HCT116 (cell line): ENCODE measurements at regions not wholly inside any gene's neighbourhood (a gene's known extent, or its start where the extent isn't known, plus 50 kb on each side); places are given as distances from the start of the nearest gene placed in this dataset.

Experiments
- ATAC-seq: fragments of 200-7000 bp; cut with Tn5 transposase; 2 replicates; pipeline ENCODE4 v1.9.1; 2020; ENCODE audit warnings: mild to moderate bottlenecking, moderate library complexity
- BruUV-seq: library from RNA; stranded (reverse); fragments of 400-500 nt; replicated peaks from 2 replicates; lab custom pipeline; 2021; lab: Mats Ljungman, UMichigan
- CTCF ChIA-PET: fragments of 300-600 bp; sonication (Branson Sonifier 250); formaldehyde crosslinking; loops from one replicate; lab custom pipeline; 2021; ENCODE audit warnings: antibody characterized with exemption; lab: Charles Lee
- POLR2A ChIA-PET: fragments of 300-600, 350-600 bp; sonication (Branson Sonifier 250); formaldehyde crosslinking; loops from one replicate; lab custom pipeline; 2021; ENCODE audit warnings: antibody characterized with exemption; lab: Charles Lee
- RAD21 ChIA-PET, 2 experiments: fragments of 300-600 bp; sonication (Branson Sonifier 250); formaldehyde crosslinking; loops; one replicate each; lab custom pipeline; 2023; ENCODE audit warnings: low total read pairs in 2 of 2; ENCODE audit not compliant: uncharacterized antibody in 2 of 2, unreplicated experiment in 2 of 2, low non-redundant PET in 1 of 2; lab: Charles Lee
- DNase-seq: peaks from one replicate; pipeline ENCODE4 v3.0.0-alpha.2; 2010; ENCODE audit warnings: low read depth, low spot score
- H2AFZ ChIP-seq: fragments of 200-600 bp; shearing (Covaris generic), sonication (generic); 2 replicates; pipeline ENCODE4 v1.6.1; 2017; ENCODE audit warnings: low read depth, mixed run types, mixed read lengths, antibody characterized with exemption, low read length; ENCODE audit not compliant: poor library complexity, severe bottlenecking
- H3K27ac ChIP-seq: 2 replicates; pipeline ENCODE4 v1.5.1; 2012; ENCODE audit warnings: low read depth, low read length
- H3K27me3 ChIP-seq: fragments of 200-600 bp; sonication (generic); 2 replicates; pipeline ENCODE4 v1.6.1; 2016; ENCODE audit warnings: mixed run types, low read length, mixed read lengths; ENCODE audit not compliant: insufficient read depth
- H3K36me3 ChIP-seq, 2 experiments: fragments of 200-500 bp in 1 of 2; fragments of 200-600 bp in 1 of 2; sonication (Bioruptor generic) in 1 of 2; sonication (generic) in 1 of 2; 2 replicates each; pipeline versions ENCODE4 v1.5.1 to v1.6.1; 2014 to 2016; ENCODE audit warnings: low read length in 2 of 2, inconsistent platforms in 1 of 2, mixed read lengths in 1 of 2, mixed run types in 1 of 2; ENCODE audit not compliant: insufficient read depth in 2 of 2, control insufficient read depth in 1 of 2
- H3K4me1 ChIP-seq, 2 experiments: fragments of 200-600 bp in 1 of 2; sonication (generic) in 1 of 2; 2 replicates each; pipeline versions ENCODE4 v1.5.1 to v1.6.1; 2012 to 2017; ENCODE audit warnings: low read length in 2 of 2, inconsistent platforms in 1 of 2, mild to moderate bottlenecking in 1 of 2, mixed read lengths in 1 of 2, mixed run types in 1 of 2, moderate library complexity in 1 of 2; ENCODE audit not compliant: insufficient read depth in 2 of 2, control insufficient read depth in 1 of 2
- H3K4me2 ChIP-seq: fragments of 200-600 bp; sonication (generic); 2 replicates; pipeline ENCODE4 v1.6.1; 2017; ENCODE audit warnings: mixed run types, low read length, mixed read lengths
- H3K4me3 ChIP-seq, 2 experiments: fragments of 200-600 bp in 1 of 2; sonication (generic) in 1 of 2; replicated peaks in 1 of 2; 2 replicates each; pipeline ENCODE4 v1.5.1; 2011 to 2016; ENCODE audit warnings: low read length in 2 of 2, control low read depth in 1 of 2, low read depth in 1 of 2, mild to moderate bottlenecking in 1 of 2, mixed read lengths in 1 of 2, mixed run types in 1 of 2
- H3K79me2 ChIP-seq: fragments of 200-600 bp; sonication (generic); 2 replicates; pipeline ENCODE4 v1.6.1; 2017; ENCODE audit warnings: mild to moderate bottlenecking, mixed run types, low read length, moderate library complexity, mixed read lengths; ENCODE audit not compliant: insufficient read depth
- H3K9ac ChIP-seq: fragments of 200-600 bp; sonication (generic); 2 replicates; pipeline ENCODE4 v1.6.1; 2016; ENCODE audit warnings: low read length, mixed read lengths
- H3K9me2 ChIP-seq: fragments of 200-600 bp; sonication (generic), shearing (Covaris generic); 2 replicates; pipeline ENCODE4 v1.6.1; 2017; ENCODE audit warnings: mixed run types, mild to moderate bottlenecking, moderate library complexity; ENCODE audit not compliant: insufficient read depth
- H3K9me3 ChIP-seq, 2 experiments: fragments of 200-500 bp in 1 of 2; fragments of 200-600 bp in 1 of 2; sonication (Bioruptor generic) in 1 of 2; sonication (generic) in 1 of 2; 2 replicates each; pipeline ENCODE4 v1.6.1; 2014 to 2017; ENCODE audit warnings: low read length in 2 of 2, mixed read lengths in 2 of 2, inconsistent platforms in 1 of 2, low read depth in 1 of 2, mild to moderate bottlenecking in 1 of 2, mixed run types in 1 of 2, moderate library complexity in 1 of 2; ENCODE audit not compliant: control insufficient read depth in 1 of 2, insufficient read depth in 1 of 2
- H4K20me1 ChIP-seq: fragments of 200-600 bp; sonication (generic), shearing (Covaris generic); 2 replicates; pipeline ENCODE4 v1.6.1; 2017; ENCODE audit warnings: mixed run types, mild to moderate bottlenecking, moderate library complexity; ENCODE audit not compliant: insufficient read depth
- CBX3 ChIP-seq: IDR thresholded peaks from 2 replicates; pipeline ENCODE4 v1.6.1; 2012; ENCODE audit warnings: low read depth
- CEBPB ChIP-seq: IDR thresholded peaks from 2 replicates; pipeline ENCODE4 v1.6.1; 2012; ENCODE audit warnings: low read depth
- EGR1 ChIP-seq: IDR thresholded peaks from 2 replicates; pipeline ENCODE4 v1.6.1; 2012; ENCODE audit warnings: low read depth
- EZH2 ChIP-seq: fragments of 200-600 bp; sonication (generic); IDR thresholded peaks from 2 replicates; pipeline ENCODE4 v1.6.1; 2017; ENCODE audit warnings: antibody characterized with exemption, mixed run types
- RAD21 ChIP-seq: IDR thresholded peaks from 2 replicates; pipeline ENCODE4 v1.6.1; 2012; ENCODE audit warnings: low read depth, mild to moderate bottlenecking
- SIN3A ChIP-seq: IDR thresholded peaks from 2 replicates; pipeline ENCODE4 v1.6.1; 2012; ENCODE audit warnings: low read depth
- YY1 ChIP-seq: IDR thresholded peaks from 2 replicates; pipeline ENCODE4 v1.6.1; 2011; ENCODE audit warnings: low read length, low read depth, moderate library complexity, mild to moderate bottlenecking; ENCODE audit not compliant: insufficient replicate concordance; ENCODE audit errors: extremely low read depth
- ZNF274 ChIP-seq: fragments of 200-500 bp; sonication (Bioruptor generic); IDR thresholded peaks from 2 replicates; pipeline ENCODE4 v1.6.1; 2014; ENCODE audit warnings: mild to moderate bottlenecking, low read depth, low read length, inconsistent platforms
- intact Hi-C: fragments of 100-400 bp; cut with micrococcal nuclease; formaldehyde crosslinking; loops from 2 replicates; pipeline ENCODE4 v1.10.0; 2022
- TF ChIP-seq, protein P1 (sequence below): IDR thresholded peaks from 2 replicates; pipeline ENCODE4 v1.6.1; 2012
- TF ChIP-seq, protein P2 (sequence below), 3 experiments: fragments of 200-600 bp in 1 of 3; sonication (generic) in 1 of 3; IDR thresholded peaks in 2 of 3; conservative IDR thresholded peaks in 1 of 3; 2 replicates each; pipeline ENCODE4 v1.5.1; 2012 to 2017; ENCODE audit warnings: low read depth in 2 of 3, low read length in 2 of 3, antibody characterized with exemption in 1 of 3, borderline replicate concordance in 1 of 3, control low read depth in 1 of 3, mild to moderate bottlenecking in 1 of 3, mixed read lengths in 1 of 3, mixed run types in 1 of 3, moderate library complexity in 1 of 3; ENCODE audit not compliant: insufficient read depth in 1 of 3
- TF ChIP-seq, protein P3 (sequence below): IDR thresholded peaks from 2 replicates; pipeline ENCODE4 v1.6.1; 2012

DNA sequence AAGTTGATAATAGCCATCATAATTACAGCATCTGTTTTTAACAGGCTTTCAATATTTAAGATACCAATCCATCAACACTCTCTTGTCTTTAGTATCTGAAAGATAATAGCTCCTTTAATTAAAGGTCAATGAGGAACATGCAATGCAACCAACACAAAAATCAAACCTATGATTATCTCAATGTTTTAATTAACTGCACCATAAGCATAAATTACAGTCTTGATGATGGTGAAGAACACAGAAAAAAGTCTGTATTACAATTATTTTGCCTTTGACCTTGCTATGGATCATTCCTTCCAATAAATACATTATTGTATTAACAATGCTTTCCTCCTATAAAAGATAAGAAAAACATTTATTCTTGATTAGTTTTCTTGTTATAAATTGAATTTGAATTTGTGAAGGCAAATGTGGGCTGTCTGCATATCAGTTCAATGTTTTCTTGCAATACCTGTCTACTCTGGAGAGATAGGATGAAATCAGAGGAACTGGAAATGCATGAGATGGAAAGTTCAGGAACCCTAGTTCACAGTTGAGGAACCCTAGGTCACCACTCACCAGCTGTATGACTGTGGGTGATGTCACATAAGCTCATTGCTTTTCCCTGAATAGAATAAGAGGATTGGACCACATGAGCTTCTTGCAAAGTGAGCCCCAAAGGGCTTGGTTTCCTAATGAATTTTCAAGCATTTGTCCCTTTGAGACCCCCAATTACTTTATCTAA lies 58.5 kb upstream of the ANXA1 start:
- Histone ChIP-seq H3K9me3 (no peaks in the 10 kb centered on the region), H3K4me1 (no peaks in the 10 kb centered on the region; a peak in 1 of 4 replicates), H3K9me2 (no peaks in the 10 kb centered on the region), H3K9ac (no peak overlapping the region), H3K79me2 (no peaks in the 10 kb centered on the region), H3K27me3 (no peaks in the 10 kb centered on the region), H3K27ac (no peak overlapping the region), H3K4me3 (no peak overlapping the region), H2AFZ (peak overlapping the region; percentile 77), H3K4me2 (no peak overlapping the region), H4K20me1 (no peaks in the 10 kb centered on the region), H3K36me3 (no peaks in the 10 kb centered on the region)
- no peak for DNase-seq
- no TSS peak for BruUV-seq
- CTCF ChIA-PET, result interaction anchor here (0.5 to 1.0 kb wide), 2 partner anchors 12 to 108 kb away, joined by 3 read pairs; no protein-coding TSS in a partner anchor
- intact Hi-C loops, result no loop called here
- POLR2A ChIA-PET, result no interaction called here
- no peak for ATAC-seq
- TF ChIP-seq EGR1, result no peak
- TF ChIP-seq, protein P1, sequence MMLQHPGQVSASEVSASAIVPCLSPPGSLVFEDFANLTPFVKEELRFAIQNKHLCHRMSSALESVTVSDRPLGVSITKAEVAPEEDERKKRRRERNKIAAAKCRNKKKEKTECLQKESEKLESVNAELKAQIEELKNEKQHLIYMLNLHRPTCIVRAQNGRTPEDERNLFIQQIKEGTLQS, result no peak
- no peak for TF ChIP-seq ZNF274
- TF ChIP-seq, protein P2, sequence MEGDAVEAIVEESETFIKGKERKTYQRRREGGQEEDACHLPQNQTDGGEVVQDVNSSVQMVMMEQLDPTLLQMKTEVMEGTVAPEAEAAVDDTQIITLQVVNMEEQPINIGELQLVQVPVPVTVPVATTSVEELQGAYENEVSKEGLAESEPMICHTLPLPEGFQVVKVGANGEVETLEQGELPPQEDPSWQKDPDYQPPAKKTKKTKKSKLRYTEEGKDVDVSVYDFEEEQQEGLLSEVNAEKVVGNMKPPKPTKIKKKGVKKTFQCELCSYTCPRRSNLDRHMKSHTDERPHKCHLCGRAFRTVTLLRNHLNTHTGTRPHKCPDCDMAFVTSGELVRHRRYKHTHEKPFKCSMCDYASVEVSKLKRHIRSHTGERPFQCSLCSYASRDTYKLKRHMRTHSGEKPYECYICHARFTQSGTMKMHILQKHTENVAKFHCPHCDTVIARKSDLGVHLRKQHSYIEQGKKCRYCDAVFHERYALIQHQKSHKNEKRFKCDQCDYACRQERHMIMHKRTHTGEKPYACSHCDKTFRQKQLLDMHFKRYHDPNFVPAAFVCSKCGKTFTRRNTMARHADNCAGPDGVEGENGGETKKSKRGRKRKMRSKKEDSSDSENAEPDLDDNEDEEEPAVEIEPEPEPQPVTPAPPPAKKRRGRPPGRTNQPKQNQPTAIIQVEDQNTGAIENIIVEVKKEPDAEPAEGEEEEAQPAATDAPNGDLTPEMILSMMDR (IDR thresholded peaks at IDR 0.05 in 2 of 3, conservative IDR thresholded peaks at IDR 0.05 in 1 of 3; ENCODE audit: borderline replicate concordance in 1 of 3, insufficient read depth in 1 of 3, low read depth in 2 of 3, low read length in 2 of 3), result no peak
- TF ChIP-seq RAD21, result no peak
- TF ChIP-seq, protein P3, sequence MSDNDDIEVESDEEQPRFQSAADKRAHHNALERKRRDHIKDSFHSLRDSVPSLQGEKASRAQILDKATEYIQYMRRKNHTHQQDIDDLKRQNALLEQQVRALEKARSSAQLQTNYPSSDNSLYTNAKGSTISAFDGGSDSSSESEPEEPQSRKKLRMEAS, result no peak
- TF ChIP-seq YY1, result no peak
- no peak for TF ChIP-seq EZH2
- TF ChIP-seq CBX3, result no peak
- TF ChIP-seq SIN3A, result no peak
- TF ChIP-seq CEBPB, result no peak
- RAD21 ChIA-PET, result interaction anchor here in 1 of 2 experiments (0.6 kb wide), 1 partner anchor 1708 kb away, joined by 4 read pairs; no protein-coding TSS in a partner anchor
